Stimulated activated CD8-positive, alpha-beta memory T cell treated with anti-CD3 and anti-CD28 coated beads, Interleukin-7, amount 100 ng/mL, for 24 hours (primary cell): ENCODE measurements at regions not wholly inside any gene's neighbourhood (a gene's known extent, or its start where the extent isn't known, plus 50 kb on each side); places are given as distances from the start of the nearest gene placed in this dataset.

Experiments
- DNase-seq: peaks from one replicate; pipeline ENCODE4 v3.0.0-alpha.2; 2020; ENCODE audit warnings: low read depth

GRCh38 chr6:8513174-8513573, 77.8 kb upstream of the SLC35B3 start:
- DNase-seq: no peak

- no peak for DNase-seq
These were observed 71.9 kb upstream of the SLC35B3 start for GRCh38 chr6:8507286-8507685.

- DNase-seq: no peak
These were observed 70.8 kb upstream of the SLC35B3 start for GRCh38 chr6:8506126-8506525.

GRCh38 chr6:8499540-8499939, 64.2 kb upstream of the SLC35B3 start:
- no peak for DNase-seq

GRCh38 chr6:8494730-8495129, 59.4 kb upstream of the SLC35B3 start:
- DNase-seq: no peak

GRCh38 chr6:8492536-8493133, 57.3 kb upstream of the SLC35B3 start:
- no peak for DNase-seq
